Neural progenitor cell (in vitro differentiated cells): ENCODE measurements at regions not wholly inside any gene's neighbourhood (a gene's known extent, or its start where the extent isn't known, plus 50 kb on each side); places are given as distances from the start of the nearest gene placed in this dataset.
A peak's percentile ranks its signal among the peaks of the same experiment; 100 is the strongest.

ENCODE experiments used
- DNase-seq: peaks from one replicate; pipeline ENCODE4 v3.0.0-alpha.2; 2016; ENCODE audit warnings: low spot score
- H2AFZ ChIP-seq: fragments of 200-600 bp; sonication (generic); replicated peaks from 2 replicates; pipeline ENCODE4 v1.6.1; 2016; ENCODE audit warnings: antibody characterized with exemption
- H3F3A ChIP-seq: fragments of 200-600 bp; sonication (generic); 2 replicates; pipeline ENCODE4 v1.6.1; 2016; ENCODE audit warnings: antibody characterized with exemption, low read depth
- H3K27ac ChIP-seq: fragments of 200-600 bp; sonication (generic); 2 replicates; pipeline ENCODE4 v1.5.1; 2016; ENCODE audit warnings: mild to moderate bottlenecking
- H3K27me3 ChIP-seq: fragments of 200-600 bp; sonication (generic); 2 replicates; pipeline ENCODE4 v1.6.1; 2016; ENCODE audit warnings: mild to moderate bottlenecking, moderate library complexity
- H3K36me3 ChIP-seq: fragments of 200-600 bp; sonication (generic); 2 replicates; pipeline ENCODE4 v1.5.1; 2016
- H3K4me1 ChIP-seq: fragments of 200-600 bp; sonication (generic); 2 replicates; pipeline ENCODE4 v1.6.1; 2016; ENCODE audit warnings: mixed run types
- H3K4me2 ChIP-seq: fragments of 200-600 bp; sonication (generic); 2 replicates; pipeline ENCODE4 v1.6.1; 2016
- H3K4me3 ChIP-seq: fragments of 200-600 bp; sonication (generic); 2 replicates; pipeline ENCODE4 v1.5.1; 2016
- H3K79me2 ChIP-seq: fragments of 200-600 bp; sonication (generic); 2 replicates; pipeline ENCODE4 v1.6.1; 2016; ENCODE audit warnings: low read depth
- H3K9ac ChIP-seq: fragments of 200-600 bp; sonication (generic); 2 replicates; pipeline ENCODE4 v1.6.1; 2016
- H3K9me3 ChIP-seq: fragments of 200-600 bp; sonication (generic); 2 replicates; pipeline ENCODE4 v1.5.1; 2016; ENCODE audit warnings: low read depth
- H4K20me1 ChIP-seq: fragments of 200-600 bp; sonication (generic); 2 replicates; pipeline ENCODE4 v1.6.1; 2016; ENCODE audit warnings: low read depth
- H3K27ac Mint-ChIP-seq: 3 replicates; pipeline ENCODE4 v1.8.0; 2021; ENCODE audit warnings: mixed read lengths
- H3K27me3 Mint-ChIP-seq: 2 replicates; pipeline ENCODE4 v1.8.0; 2022; ENCODE audit warnings: low read depth, mild to moderate bottlenecking, inconsistent platforms, moderate library complexity, mixed read lengths; ENCODE audit not compliant: insufficient read depth
- H3K36me3 Mint-ChIP-seq: 3 replicates; pipeline ENCODE4 v1.8.0; 2021; ENCODE audit warnings: mixed read lengths
- H3K4me1 Mint-ChIP-seq: 3 replicates; pipeline ENCODE4 v1.8.0; 2021; ENCODE audit warnings: mixed read lengths
- H3K4me3 Mint-ChIP-seq: 3 replicates; pipeline ENCODE4 v1.8.0; 2021; ENCODE audit warnings: mild to moderate bottlenecking, moderate library complexity, mixed read lengths
- H3K9me3 Mint-ChIP-seq: 3 replicates; pipeline ENCODE4 v1.8.0; 2020; ENCODE audit warnings: mixed read lengths
- CTCF ChIP-seq: fragments of 200-600 bp; sonication (generic); IDR thresholded peaks from 2 replicates; pipeline ENCODE4 v1.5.1; 2017; ENCODE audit warnings: antibody characterized with exemption, mild to moderate bottlenecking
- EZH2 ChIP-seq: fragments of 200-600 bp; sonication (generic); IDR thresholded peaks from 2 replicates; pipeline ENCODE4 v1.6.1; 2017; ENCODE audit warnings: antibody characterized with exemption, mild to moderate bottlenecking, moderate library complexity
- EZH2phosphoT487 ChIP-seq: fragments of 200-600 bp; sonication (generic); IDR thresholded peaks from 2 replicates; pipeline ENCODE4 v1.6.1; 2017; ENCODE audit warnings: antibody characterized with exemption

GRCh38 chr10:121282797-121283515 is 315.3 kb downstream of the FGFR2 start:
- Histone ChIP-seq H3K79me2 (no peaks in the 10 kb centered on the region), H2AFZ (no peak overlapping the region), H3K4me3 (no peak overlapping the region), H3K27ac (no peak overlapping the region), H3F3A (peaks cover 6% of the 10 kb centered on the region), H3K27me3 (no peaks in the 10 kb centered on the region), H3K4me2 (no peak overlapping the region), H4K20me1 (no peaks in the 10 kb centered on the region), H3K9me3 (no peaks in the 10 kb centered on the region), H3K4me1 (peaks cover 15% of the 10 kb centered on the region), H3K9ac (no peak overlapping the region), H3K36me3 (no peaks in the 10 kb centered on the region)
- Mint-ChIP-seq H3K27ac (no peak overlapping the region), H3K27me3 (peaks cover 11% of the 10 kb centered on the region), H3K9me3 (peaks cover 5% of the 10 kb centered on the region), H3K36me3 (no peaks in the 10 kb centered on the region), H3K4me1 (peaks cover 10% of the 10 kb centered on the region), H3K4me3 (no peak overlapping the region)
- DNase-seq = no peak
- no peak for TF ChIP-seq EZH2phosphoT487
- no peak for TF ChIP-seq EZH2
- no peak for TF ChIP-seq CTCF

- no peaks in the 10 kb centered on the region for H3K27me3 ChIP-seq
- H3K4me1 Mint-ChIP-seq = peaks cover 22% of the 10 kb centered on the region
- H3K4me2 ChIP-seq = peak overlapping the region; percentile 40
- H3K36me3 ChIP-seq = no peaks in the 10 kb centered on the region
- DNase-seq = no peak
- H4K20me1 ChIP-seq = no peaks in the 10 kb centered on the region
- no peaks in the 10 kb centered on the region for H3K9me3 ChIP-seq
- no peaks in the 10 kb centered on the region for H3K36me3 Mint-ChIP-seq
- no peak overlapping the region for H3K27ac ChIP-seq
- H3K9me3 Mint-ChIP-seq = no peaks in the 10 kb centered on the region
- H2AFZ ChIP-seq = no peak overlapping the region
- H3K79me2 ChIP-seq = no peaks in the 10 kb centered on the region
- H3K27ac Mint-ChIP-seq = no peak overlapping the region
- no peak overlapping the region for H3K4me3 Mint-ChIP-seq
- no peak overlapping the region for H3K9ac ChIP-seq
- TF ChIP-seq EZH2phosphoT487 (no peak), CTCF (no peak), EZH2 (no peak)
- H3K4me3 ChIP-seq = no peak overlapping the region
- H3K27me3 Mint-ChIP-seq = peaks cover 11% of the 10 kb centered on the region
- H3F3A ChIP-seq = peaks cover 6% of the 10 kb centered on the region
- peaks cover 27% of the 10 kb centered on the region for H3K4me1 ChIP-seq
These were observed 313.3 kb downstream of the FGFR2 start for GRCh38 chr10:121284936-121285335.

- Mint-ChIP-seq H3K27me3 (peaks cover 11% of the 10 kb centered on the region), H3K27ac (no peak overlapping the region), H3K9me3 (no peaks in the 10 kb centered on the region), H3K4me3 (no peak overlapping the region), H3K4me1 (peaks cover 22% of the 10 kb centered on the region), H3K36me3 (no peaks in the 10 kb centered on the region)
- H3F3A ChIP-seq = peaks cover 6% of the 10 kb centered on the region
- H3K4me2 ChIP-seq = peak overlapping the region; percentile 40
- H4K20me1 ChIP-seq = no peaks in the 10 kb centered on the region
- no peaks in the 10 kb centered on the region for H3K36me3 ChIP-seq
- TF ChIP-seq CTCF (no peak), EZH2phosphoT487 (no peak), EZH2 (no peak)
- DNase-seq = no peak
- H3K9ac ChIP-seq = no peak overlapping the region
- no peak overlapping the region for H2AFZ ChIP-seq
- no peaks in the 10 kb centered on the region for H3K9me3 ChIP-seq
- H3K4me1 ChIP-seq = peaks cover 27% of the 10 kb centered on the region
- no peak overlapping the region for H3K4me3 ChIP-seq
- H3K27ac ChIP-seq = no peak overlapping the region
- H3K79me2 ChIP-seq = no peaks in the 10 kb centered on the region
- no peaks in the 10 kb centered on the region for H3K27me3 ChIP-seq
These were observed 312.6 kb downstream of the FGFR2 start for GRCh38 chr10:121285406-121286196.
